GM23248 (cell line): ENCODE measurements at regions not wholly inside any gene's neighbourhood (a gene's known extent, or its start where the extent isn't known, plus 50 kb on each side); places are given as distances from the start of the nearest gene placed in this dataset.

Experiments used
- DNase-seq: peaks from one replicate; pipeline ENCODE4 v3.0.0-alpha.2; 2015
- H2AFZ ChIP-seq: fragments of 200-600 bp; sonication (generic); 2 replicates; pipeline ENCODE4 v1.6.1; 2016; ENCODE audit warnings: antibody characterized with exemption
- H3F3A ChIP-seq: fragments of 200-600 bp; sonication (generic); 2 replicates; pipeline ENCODE4 v1.6.1; 2016; ENCODE audit warnings: mild to moderate bottlenecking, antibody characterized with exemption, mixed run types; ENCODE audit not compliant: insufficient read depth
- H3K27ac ChIP-seq: fragments of 200-600 bp; sonication (generic); 2 replicates; pipeline ENCODE4 v1.5.1; 2016; ENCODE audit warnings: mild to moderate bottlenecking
- H3K27me3 ChIP-seq: fragments of 200-600 bp; sonication (generic); replicated peaks from 2 replicates; pipeline ENCODE4 v1.6.1; 2016; ENCODE audit warnings: mild to moderate bottlenecking; ENCODE audit not compliant: insufficient read depth
- H3K36me3 ChIP-seq: fragments of 200-600 bp; sonication (generic); 2 replicates; pipeline ENCODE4 v1.6.1; 2016; ENCODE audit warnings: low read depth, mild to moderate bottlenecking
- H3K4me1 ChIP-seq: fragments of 200-600 bp; sonication (generic); 2 replicates; pipeline ENCODE4 v1.6.1; 2016; ENCODE audit warnings: mild to moderate bottlenecking; ENCODE audit not compliant: insufficient read depth
- H3K4me2 ChIP-seq: fragments of 200-600 bp; sonication (generic); one replicate; pipeline ENCODE4 v1.6.1; 2016; ENCODE audit warnings: mild to moderate bottlenecking; ENCODE audit not compliant: unreplicated experiment
- H3K4me3 ChIP-seq: fragments of 200-600 bp; sonication (generic); 2 replicates; pipeline ENCODE4 v1.5.1; 2016; ENCODE audit warnings: mild to moderate bottlenecking
- H3K79me2 ChIP-seq: fragments of 200-600 bp; sonication (generic); 2 replicates; pipeline ENCODE4 v1.6.1; 2016; ENCODE audit warnings: mild to moderate bottlenecking; ENCODE audit not compliant: insufficient read depth
- H3K9ac ChIP-seq: fragments of 200-600 bp; sonication (generic); 2 replicates; pipeline ENCODE4 v1.6.1; 2016; ENCODE audit warnings: mild to moderate bottlenecking
- H3K9me2 ChIP-seq: fragments of 200-600 bp; sonication (generic); 2 replicates; pipeline ENCODE4 v1.6.1; 2016; ENCODE audit warnings: mixed run types, mild to moderate bottlenecking, moderate library complexity; ENCODE audit not compliant: insufficient read depth
- H3K9me3 ChIP-seq: fragments of 200-600 bp; sonication (generic); one replicate; pipeline ENCODE4 v1.6.1; 2017; ENCODE audit warnings: low read depth
- H4K20me1 ChIP-seq: fragments of 200-600 bp; sonication (generic); 2 replicates; pipeline ENCODE4 v1.6.0; 2016; ENCODE audit not compliant: insufficient read depth
- EZH2 ChIP-seq: fragments of 200-600 bp; sonication (generic); IDR thresholded peaks from 2 replicates; pipeline ENCODE4 v1.6.1; 2018; ENCODE audit warnings: antibody characterized with exemption, mild to moderate bottlenecking; ENCODE audit not compliant: insufficient read depth, poor library complexity, severe bottlenecking
- EZH2phosphoT487 ChIP-seq: fragments of 200-600 bp; sonication (generic); IDR thresholded peaks from 2 replicates; pipeline ENCODE4 v1.6.1; 2018; ENCODE audit warnings: antibody characterized with exemption, moderate library complexity, mild to moderate bottlenecking, low read depth; ENCODE audit not compliant: insufficient read depth
- WGBS, 2 experiments: methylation state at CpG; one replicate each; pipeline ENCODE4 v1.1.6; 2015 to 2017; ENCODE audit warnings: low lambda C conversion rate in 2 of 2, low coverage in 1 of 2; ENCODE audit errors: missing lambda C conversion rate in 2 of 2; 5-methylcytosine and 5-hydroxymethylcytosine counted together
- in situ Hi-C: fragments of 300-500 bp; cut with MboI; formaldehyde crosslinking; loops from 2 replicates; pipeline ENCODE4 v1.15.0; 2020

GRCh38 chr2:134178138-134178877 lies 75.6 kb upstream of the MGAT5 start:
- Histone ChIP-seq H3K27me3 (no peaks in the 10 kb centered on the region), H2AFZ (peak overlapping the region; percentile 22; the same call in 1 of the 2 replicates), H3K9me2 (no peaks in the 10 kb centered on the region), H3K79me2 (peaks cover 31% of the 10 kb centered on the region; the same call in 1 of the 2 replicates), H3K9me3 (no peaks in the 10 kb centered on the region), H3K27ac (peak overlapping the region; percentile 42), H3K4me3 (peak overlapping the region; percentile 22; the same call in 1 of the 2 replicates), H3K36me3 (no peaks in the 10 kb centered on the region), H4K20me1 (no peaks in the 10 kb centered on the region), H3F3A (peaks cover 7% of the 10 kb centered on the region; the same call in 1 of the 2 replicates), H3K9ac (peak overlapping the region; percentile 24; the same call in 1 of the 2 replicates), H3K4me2 (peak overlapping the region; percentile 53), H3K4me1 (peaks cover 16% of the 10 kb centered on the region)
- in situ Hi-C loops = no loop called here
- DNase-seq = peak; percentile 58
- TF ChIP-seq EZH2phosphoT487 (no peak), EZH2 (no peak)
- WGBS, 2 experiments = 97 to 98% methylated on average over 3 of the region's 3 CpGs

GRCh38 chr2:134181219-134181618 lies 72.7 kb upstream of the MGAT5 start:
- no peak overlapping the region for H3K9ac ChIP-seq
- H3K27ac ChIP-seq = no peak overlapping the region
- no peak overlapping the region for H3K4me3 ChIP-seq
- in situ Hi-C loops = no loop called here
- H3K4me1 ChIP-seq = peaks cover 16% of the 10 kb centered on the region
- 94 to 97% methylated on average over 5 of the region's 5 CpGs for WGBS, 2 experiments
- H2AFZ ChIP-seq = no peak overlapping the region
- peaks cover 7% of the 10 kb centered on the region; the same call in 1 of the 2 replicates for H3F3A ChIP-seq
- DNase-seq = no peak
- no peak for TF ChIP-seq EZH2
- TF ChIP-seq EZH2phosphoT487 = no peak
- H3K79me2 ChIP-seq = peaks cover 30% of the 10 kb centered on the region; the same call in 1 of the 2 replicates
- H3K4me2 ChIP-seq = no peak overlapping the region
- H4K20me1 ChIP-seq = no peaks in the 10 kb centered on the region
- H3K27me3 ChIP-seq = no peaks in the 10 kb centered on the region
- H3K36me3 ChIP-seq = no peaks in the 10 kb centered on the region
- no peaks in the 10 kb centered on the region for H3K9me3 ChIP-seq
- no peaks in the 10 kb centered on the region for H3K9me2 ChIP-seq

GRCh38 chr2:134183679-134184078 lies 70.2 kb upstream of the MGAT5 start:
- Histone ChIP-seq H3K4me3 (no peak overlapping the region), H3K27me3 (no peaks in the 10 kb centered on the region), H3K36me3 (no peaks in the 10 kb centered on the region), H3F3A (no peaks in the 10 kb centered on the region), H4K20me1 (no peaks in the 10 kb centered on the region), H3K9ac (no peak overlapping the region), H3K9me3 (no peaks in the 10 kb centered on the region), H3K4me2 (no peak overlapping the region), H2AFZ (no peak overlapping the region), H3K4me1 (no peaks in the 10 kb centered on the region), H3K79me2 (peaks cover 23% of the 10 kb centered on the region; the same call in 1 of the 2 replicates), H3K9me2 (no peaks in the 10 kb centered on the region), H3K27ac (no peak overlapping the region)
- no peak for TF ChIP-seq EZH2phosphoT487
- no peak for TF ChIP-seq EZH2
- in situ Hi-C loops = no loop called here
- no peak for DNase-seq
- WGBS, 2 experiments = 80 to 82% methylated on average over 9 of the region's 9 CpGs

GRCh38 chr2:134185639-134186038 lies 68.2 kb upstream of the MGAT5 start:
- Histone ChIP-seq H4K20me1 (no peaks in the 10 kb centered on the region), H3K9ac (no peak overlapping the region), H2AFZ (no peak overlapping the region), H3F3A (no peaks in the 10 kb centered on the region), H3K79me2 (peaks cover 14% of the 10 kb centered on the region; the same call in 1 of the 2 replicates), H3K4me3 (no peak overlapping the region), H3K9me2 (no peaks in the 10 kb centered on the region), H3K27ac (no peak overlapping the region), H3K4me2 (no peak overlapping the region), H3K4me1 (no peaks in the 10 kb centered on the region), H3K27me3 (no peaks in the 10 kb centered on the region), H3K36me3 (no peaks in the 10 kb centered on the region), H3K9me3 (no peaks in the 10 kb centered on the region)
- in situ Hi-C loops = no loop called here
- TF ChIP-seq EZH2phosphoT487 (no peak), EZH2 (no peak)
- WGBS, 2 experiments = 87 to 88% methylated on average over 4 of the region's 4 CpGs
- DNase-seq = no peak
